ENCODE measurements at regions not wholly inside any gene's neighbourhood (a gene's known extent, or its start where the extent isn't known, plus 50 kb on each side); places are given as distances from the start of the nearest gene placed in this dataset.

DNA sequence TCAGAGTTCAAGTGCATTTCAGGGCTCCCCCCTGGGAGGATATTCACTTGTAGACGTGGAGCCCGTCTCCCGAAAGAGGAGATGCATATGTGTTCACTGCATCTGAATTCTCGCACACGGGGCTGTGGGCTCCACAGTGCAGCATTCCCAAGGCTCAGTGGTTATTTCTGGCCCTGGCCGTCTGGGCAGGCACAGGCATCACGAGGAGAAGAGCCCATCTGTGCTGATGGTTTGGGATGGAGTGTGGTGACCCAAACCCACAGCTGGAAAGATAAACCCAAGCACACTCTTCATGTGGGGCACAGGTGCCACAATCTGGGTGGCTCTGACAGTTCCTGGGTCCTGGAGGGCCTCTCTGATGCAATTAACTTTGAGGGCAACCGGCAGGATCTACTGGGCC, 242.1 kb downstream of the TSHZ3 start:
- DNase-seq (ENCODE audit: low read depth): no peak
- TF ChIP-seq, protein P1, sequence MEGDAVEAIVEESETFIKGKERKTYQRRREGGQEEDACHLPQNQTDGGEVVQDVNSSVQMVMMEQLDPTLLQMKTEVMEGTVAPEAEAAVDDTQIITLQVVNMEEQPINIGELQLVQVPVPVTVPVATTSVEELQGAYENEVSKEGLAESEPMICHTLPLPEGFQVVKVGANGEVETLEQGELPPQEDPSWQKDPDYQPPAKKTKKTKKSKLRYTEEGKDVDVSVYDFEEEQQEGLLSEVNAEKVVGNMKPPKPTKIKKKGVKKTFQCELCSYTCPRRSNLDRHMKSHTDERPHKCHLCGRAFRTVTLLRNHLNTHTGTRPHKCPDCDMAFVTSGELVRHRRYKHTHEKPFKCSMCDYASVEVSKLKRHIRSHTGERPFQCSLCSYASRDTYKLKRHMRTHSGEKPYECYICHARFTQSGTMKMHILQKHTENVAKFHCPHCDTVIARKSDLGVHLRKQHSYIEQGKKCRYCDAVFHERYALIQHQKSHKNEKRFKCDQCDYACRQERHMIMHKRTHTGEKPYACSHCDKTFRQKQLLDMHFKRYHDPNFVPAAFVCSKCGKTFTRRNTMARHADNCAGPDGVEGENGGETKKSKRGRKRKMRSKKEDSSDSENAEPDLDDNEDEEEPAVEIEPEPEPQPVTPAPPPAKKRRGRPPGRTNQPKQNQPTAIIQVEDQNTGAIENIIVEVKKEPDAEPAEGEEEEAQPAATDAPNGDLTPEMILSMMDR (conservative IDR thresholded peaks at IDR 0.05; ENCODE audit: low read depth, low read length): no peak
- H3K4me3 ChIP-seq (ENCODE audit: low read depth, low read length): no peak overlapping the region

GRCh38 chr19:31105761-31106160, 243.5 kb downstream of the TSHZ3 start:
- DNase-seq (ENCODE audit: low read depth): no peak
- TF ChIP-seq, protein P1 (conservative IDR thresholded peaks at IDR 0.05; ENCODE audit: low read depth, low read length): no peak
- H3K4me3 ChIP-seq (ENCODE audit: low read depth, low read length): no peak overlapping the region

GRCh38 chr19:31104451-31104850, 244.8 kb downstream of the TSHZ3 start:
- DNase-seq (ENCODE audit: low read depth): no peak
- no peak overlapping the region for H3K4me3 ChIP-seq (ENCODE audit: low read depth, low read length)
- TF ChIP-seq, protein P1 (conservative IDR thresholded peaks at IDR 0.05; ENCODE audit: low read depth, low read length): no peak

- no peak overlapping the region for H3K4me3 ChIP-seq (ENCODE audit: low read depth, low read length)
- TF ChIP-seq, protein P1 (conservative IDR thresholded peaks at IDR 0.05; ENCODE audit: low read depth, low read length): no peak
- no peak for DNase-seq (ENCODE audit: low read depth)
Measured at GRCh38 chr19:31103228-31103627, 246.0 kb downstream of the TSHZ3 start.

DNA sequence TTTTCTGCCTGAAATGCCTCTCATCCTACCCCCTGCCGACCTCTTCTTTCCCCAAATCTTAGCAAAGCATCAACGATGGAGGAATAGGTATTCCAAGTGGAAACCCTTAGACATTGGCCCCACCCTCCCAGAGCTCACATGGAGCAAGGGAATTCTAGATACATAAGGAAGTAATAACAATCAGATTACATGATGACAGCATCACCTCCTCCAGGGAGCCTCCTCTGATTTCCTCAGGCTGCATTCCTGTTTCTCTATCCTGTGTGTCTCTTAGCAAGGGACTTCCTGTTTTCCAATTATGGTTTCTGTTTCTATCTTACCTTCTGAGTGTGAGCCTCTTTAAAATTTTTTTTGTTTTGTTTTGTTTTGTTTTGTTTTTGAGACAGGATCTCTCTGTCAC, 246.6 kb downstream of the TSHZ3 start:
- H3K4me3 ChIP-seq (ENCODE audit: low read depth, low read length): no peak overlapping the region
- TF ChIP-seq, protein P1 (conservative IDR thresholded peaks at IDR 0.05; ENCODE audit: low read depth, low read length): no peak
- DNase-seq (ENCODE audit: low read depth): no peak

DNA sequence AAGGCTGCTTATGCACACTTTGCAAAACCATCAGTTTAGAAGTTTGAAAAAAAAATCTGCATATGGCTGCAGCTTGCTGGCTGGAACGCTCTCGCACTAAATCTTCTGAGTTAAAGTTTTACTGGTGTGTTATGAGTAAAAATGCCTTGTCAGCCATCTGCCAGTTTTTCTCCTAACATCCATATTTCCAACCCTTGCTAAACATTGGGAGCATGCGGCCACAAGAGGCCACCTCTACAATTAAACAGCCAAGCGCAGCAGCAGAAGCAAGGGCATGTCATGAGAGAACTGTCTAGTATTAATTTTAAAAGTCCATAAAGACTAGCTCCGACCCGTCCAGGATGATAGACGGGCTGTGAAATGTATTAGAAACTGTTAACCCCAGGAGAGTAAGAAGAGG, 248.3 kb downstream of the TSHZ3 start:
- DNase-seq (ENCODE audit: low read depth): no peak
- TF ChIP-seq, protein P1 (conservative IDR thresholded peaks at IDR 0.05; ENCODE audit: low read depth, low read length): no peak
- no peak overlapping the region for H3K4me3 ChIP-seq (ENCODE audit: low read depth, low read length)

DNA sequence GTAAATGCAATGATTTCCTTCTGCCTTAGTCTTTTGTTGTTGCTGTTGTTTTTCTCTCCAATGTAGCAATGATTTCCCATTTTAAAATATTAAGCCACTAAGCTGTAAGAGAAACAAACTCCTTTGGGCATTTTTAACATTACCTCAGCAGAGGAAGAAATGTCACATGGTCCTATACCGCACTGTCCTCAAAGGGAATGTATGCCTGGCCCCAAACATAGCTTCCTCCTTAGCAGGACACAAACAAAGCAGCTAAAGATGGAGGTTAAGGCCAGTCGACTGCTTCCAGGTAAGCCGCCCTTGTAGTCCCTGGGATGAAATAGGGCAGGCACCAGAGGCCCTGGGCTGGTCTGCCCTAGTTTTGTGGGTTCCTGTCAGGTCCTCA, 249.0 kb downstream of the TSHZ3 start:
- no peak for DNase-seq (ENCODE audit: low read depth)
- H3K4me3 ChIP-seq (ENCODE audit: low read depth, low read length): no peak overlapping the region
- TF ChIP-seq, protein P1 (conservative IDR thresholded peaks at IDR 0.05; ENCODE audit: low read depth, low read length): no peak

Data from choroid plexus epithelial cell (primary cell).